Transverse colon (tissue), 4 donors: ENCODE measurements at regions not wholly inside any gene's neighbourhood (a gene's known extent, or its start where the extent isn't known, plus 50 kb on each side); places are given as distances from the start of the nearest gene placed in this dataset.

Experiments
- DNase-seq: peaks from one replicate; pipeline ENCODE4 v3.0.0-alpha.2; 2019
- H3K27ac ChIP-seq, 4 donors: fragments of 200-600 bp; sonication (generic); 2 replicates each; pipeline ENCODE4 v1.5.1; 2016 to 2018; ENCODE audit warnings: inconsistent platforms in 4 of 4
- H3K27me3 ChIP-seq: fragments of 200-600 bp; sonication (generic); 2 replicates; pipeline ENCODE4 v1.5.1; 2017; ENCODE audit warnings: inconsistent platforms
- H3K36me3 ChIP-seq, 4 donors: fragments of 200-600 bp; sonication (generic); 2 replicates each; pipeline ENCODE4 v1.5.1; 2017 to 2019; ENCODE audit warnings: inconsistent platforms in 4 of 4
- H3K4me1 ChIP-seq, 4 donors: fragments of 200-600 bp; sonication (generic); 2 replicates each; pipeline ENCODE4 v1.5.1; 2017 to 2020; ENCODE audit warnings: inconsistent platforms in 4 of 4
- H3K4me3 ChIP-seq, 4 donors: fragments of 200-600 bp; sonication (generic); 1 replicate in 1 of 4; 2 replicates in 3 of 4; pipeline versions ENCODE4 v1.5.1 to v1.6.1; 2017 to 2019; ENCODE audit warnings: inconsistent platforms in 4 of 4
- H3K9me3 ChIP-seq, 2 donors: fragments of 200-600 bp; sonication (generic); 2 replicates each; pipeline ENCODE4 v1.5.1; 2017 to 2019; ENCODE audit warnings: inconsistent platforms in 2 of 2
- EP300 ChIP-seq: sonication (generic); formaldehyde crosslinking; IDR thresholded peaks from one replicate; pipeline ENCODE4 v1.6.1; 2017; ENCODE audit warnings: antibody characterized with exemption, low read depth
- POLR2A ChIP-seq: fragments of 450-650 bp; IDR thresholded peaks from one replicate; pipeline ENCODE4 v1.6.1; 2016; ENCODE audit warnings: antibody characterized with exemption, mild to moderate bottlenecking, moderate library complexity
- POLR2AphosphoS5 ChIP-seq, 3 donors: sonication (generic); formaldehyde crosslinking; IDR thresholded peaks; one replicate each; pipeline ENCODE4 v1.6.1; 2016; ENCODE audit warnings: antibody characterized with exemption in 3 of 3
- WGBS, 2 donors: methylation state at CpG; one replicate each; pipeline ENCODE4 v1.1.5; 2018; ENCODE audit warnings: low coverage in 1 of 2; 5-methylcytosine and 5-hydroxymethylcytosine counted together
- in situ Hi-C, 4 donors: fragments of 200-750 bp; cut with MboI; loops; one replicate each; pipeline versions ENCODE4 v1.15.0 to v1.15.1; 2017; ENCODE audit warnings: low sequenced_read_pairs in 3 of 4, low pct_ligation_motif_present in 1 of 4, low pct_unique_long_range_greater_than_20kb in 1 of 4
- intact Hi-C: fragments of 100-400 bp; cut with DNase I; formaldehyde crosslinking; loops from one replicate; pipeline ENCODE4 v1.15.1; 2023; ENCODE audit warnings: low total_unique reads
- TF ChIP-seq, protein P1 (sequence below), 5 experiments: fragments of 200-600 bp in 3 of 5; fragments of 450-650 bp in 2 of 5; sonication (generic) in 3 of 5; IDR thresholded peaks; 1 replicate in 2 of 5; 2 replicates in 3 of 5; pipeline ENCODE4 v1.5.1; 2016 to 2017; ENCODE audit warnings: antibody characterized with exemption in 5 of 5, inconsistent platforms in 3 of 5, mild to moderate bottlenecking in 2 of 5, moderate library complexity in 1 of 5

- WGBS, 2 donors, result 73 to 89% methylated on average over 3 to 7 of the region's 7 CpGs
- Histone ChIP-seq H3K27me3 (no peaks in the 10 kb centered on the region), H3K27ac (no peak overlapping the region), H3K4me3 (no peak overlapping the region), H3K36me3 (no peaks in the 10 kb centered on the region), H3K4me1 (no peaks in the 10 kb centered on the region), H3K9me3 (no peaks in the 10 kb centered on the region)
- no peak for DNase-seq
- TF ChIP-seq EP300 (no peak), POLR2A (no peak), POLR2AphosphoS5 (IDR thresholded peaks at IDR 0.05) (no peak)
- TF ChIP-seq, protein P1, sequence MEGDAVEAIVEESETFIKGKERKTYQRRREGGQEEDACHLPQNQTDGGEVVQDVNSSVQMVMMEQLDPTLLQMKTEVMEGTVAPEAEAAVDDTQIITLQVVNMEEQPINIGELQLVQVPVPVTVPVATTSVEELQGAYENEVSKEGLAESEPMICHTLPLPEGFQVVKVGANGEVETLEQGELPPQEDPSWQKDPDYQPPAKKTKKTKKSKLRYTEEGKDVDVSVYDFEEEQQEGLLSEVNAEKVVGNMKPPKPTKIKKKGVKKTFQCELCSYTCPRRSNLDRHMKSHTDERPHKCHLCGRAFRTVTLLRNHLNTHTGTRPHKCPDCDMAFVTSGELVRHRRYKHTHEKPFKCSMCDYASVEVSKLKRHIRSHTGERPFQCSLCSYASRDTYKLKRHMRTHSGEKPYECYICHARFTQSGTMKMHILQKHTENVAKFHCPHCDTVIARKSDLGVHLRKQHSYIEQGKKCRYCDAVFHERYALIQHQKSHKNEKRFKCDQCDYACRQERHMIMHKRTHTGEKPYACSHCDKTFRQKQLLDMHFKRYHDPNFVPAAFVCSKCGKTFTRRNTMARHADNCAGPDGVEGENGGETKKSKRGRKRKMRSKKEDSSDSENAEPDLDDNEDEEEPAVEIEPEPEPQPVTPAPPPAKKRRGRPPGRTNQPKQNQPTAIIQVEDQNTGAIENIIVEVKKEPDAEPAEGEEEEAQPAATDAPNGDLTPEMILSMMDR (IDR thresholded peaks at IDR 0.05), result no peak
- in situ Hi-C loops (no loop called here), intact Hi-C loops (no loop called here)
Observed at GRCh38 chr2:128545829-128546228, 227.2 kb upstream of the HS6ST1 start.

DNA sequence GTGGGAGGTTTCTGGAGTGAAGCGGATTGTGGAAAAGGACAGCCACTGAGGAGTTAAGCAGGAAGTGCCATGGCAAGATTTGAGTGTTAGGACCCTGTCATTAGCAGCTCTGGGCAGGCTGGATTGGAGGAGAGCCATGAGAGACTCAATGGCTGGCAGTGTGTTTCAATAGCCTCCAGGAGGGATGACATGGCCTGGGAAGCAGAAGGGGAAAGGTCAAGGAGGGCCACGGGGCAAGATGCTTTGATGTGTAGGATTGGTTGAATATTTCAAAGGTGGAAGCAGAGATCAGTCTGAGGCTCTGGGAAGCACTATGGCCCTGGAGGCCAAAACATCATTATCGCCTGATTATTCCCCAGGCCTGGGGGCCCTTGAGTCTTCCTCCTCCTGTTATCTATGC is 229.0 kb upstream of the HS6ST1 start:
- WGBS, 2 donors, result 68 to 80% methylated on average over 2 to 3 of the region's 3 CpGs
- in situ Hi-C loops (no loop called here), intact Hi-C loops (no loop called here)
- Histone ChIP-seq H3K36me3 (no peaks in the 10 kb centered on the region), H3K9me3 (no peaks in the 10 kb centered on the region), H3K4me1 (no peaks in the 10 kb centered on the region), H3K27me3 (no peaks in the 10 kb centered on the region), H3K27ac (no peak overlapping the region), H3K4me3 (no peak overlapping the region)
- DNase-seq, result no peak
- TF ChIP-seq, protein P1 (IDR thresholded peaks at IDR 0.05), result no peak
- no peak for TF ChIP-seq EP300
- no peak for TF ChIP-seq POLR2A

DNA sequence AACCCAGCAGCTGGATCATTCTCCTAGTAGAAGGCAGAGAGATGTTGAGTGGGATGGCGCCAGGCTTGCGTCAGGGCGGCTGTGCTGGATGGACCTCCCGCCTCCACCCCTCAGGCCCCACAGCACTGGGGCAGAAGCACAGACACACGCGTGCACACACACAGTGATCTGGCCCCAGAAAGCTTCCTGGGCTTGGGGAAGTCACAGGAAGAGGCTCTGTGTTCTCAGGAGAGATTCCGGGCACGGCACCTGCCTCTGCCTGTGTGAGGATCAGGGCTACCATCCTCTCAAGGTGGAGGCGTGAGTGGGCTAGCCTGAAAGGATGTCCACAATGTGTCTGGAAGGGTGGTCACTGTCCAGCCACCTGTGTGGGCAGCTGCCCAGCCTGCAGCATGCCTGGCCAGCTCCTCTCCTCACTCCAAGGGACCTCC is 229.8 kb upstream of the HS6ST1 start:
- intact Hi-C loops, result no loop called here
- no peaks in the 10 kb centered on the region for H3K27me3 ChIP-seq
- in situ Hi-C loops, result no loop called here

DNA sequence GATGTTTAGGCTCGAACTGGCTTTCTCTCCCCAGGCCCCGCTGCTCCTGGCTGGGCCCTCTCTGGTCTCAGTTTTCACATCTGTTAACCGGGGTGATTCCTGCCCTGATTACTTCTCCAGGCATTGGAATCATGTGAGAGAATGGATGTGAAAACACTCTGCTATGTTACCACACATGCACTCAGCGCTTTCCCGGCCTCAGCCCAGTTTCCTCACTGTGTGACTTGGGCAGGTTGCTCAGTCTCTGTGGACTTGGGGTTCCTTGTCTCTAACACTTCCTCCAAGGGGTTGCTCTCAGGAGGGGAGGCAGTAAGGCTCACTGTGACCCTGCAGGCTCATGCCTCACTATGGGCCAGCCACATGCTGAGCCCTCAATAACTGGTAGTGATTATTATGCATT is 230.4 kb upstream of the HS6ST1 start:
- in situ Hi-C loops, result no loop called here
- no peak overlapping the region for H3K27ac ChIP-seq
- TF ChIP-seq, protein P1 (IDR thresholded peaks at IDR 0.05), result no peak
- no peak for TF ChIP-seq EP300
- no peak for TF ChIP-seq POLR2AphosphoS5 (IDR thresholded peaks at IDR 0.05)
- no peak for TF ChIP-seq POLR2A
- no peaks in the 10 kb centered on the region for H3K4me1 ChIP-seq
- no peak for DNase-seq
- no peaks in the 10 kb centered on the region for H3K27me3 ChIP-seq
- H3K36me3 ChIP-seq, result no peaks in the 10 kb centered on the region
- intact Hi-C loops, result no loop called here
- H3K4me3 ChIP-seq, result no peak overlapping the region
- 87 to 94% methylated on average over 3 to 5 of the region's 5 CpGs for WGBS, 2 donors
- H3K9me3 ChIP-seq, result no peaks in the 10 kb centered on the region

More for the DNA sequence above, 229.8 kb upstream of the HS6ST1 start:
- Histone ChIP-seq H3K4me1 (no peaks in the 10 kb centered on the region), H3K27ac (no peak overlapping the region), H3K9me3 (no peaks in the 10 kb centered on the region), H3K36me3 (no peaks in the 10 kb centered on the region), H3K4me3 (no peak overlapping the region)
- WGBS, 2 donors, result 91% methylated on average over 9 of the region's 9 CpGs; no CpG with 5 or more reads in 1 of the 2 donors
- DNase-seq, result no peak
- no peak for TF ChIP-seq POLR2AphosphoS5 (IDR thresholded peaks at IDR 0.05)
- no peak for TF ChIP-seq EP300
- TF ChIP-seq POLR2A, result no peak

- no peaks in the 10 kb centered on the region for H3K36me3 ChIP-seq
- intact Hi-C loops (no loop called here), in situ Hi-C loops (no loop called here)
- no peaks in the 10 kb centered on the region for H3K4me1 ChIP-seq
- H3K27ac ChIP-seq, result no peak overlapping the region
- DNase-seq, result no peak
- H3K4me3 ChIP-seq, result no peak overlapping the region
- TF ChIP-seq EP300, result no peak
- no peak for TF ChIP-seq POLR2AphosphoS5 (IDR thresholded peaks at IDR 0.05)
- no peak for TF ChIP-seq POLR2A
- TF ChIP-seq, protein P1 (IDR thresholded peaks at IDR 0.05), result no peak
- H3K27me3 ChIP-seq, result no peaks in the 10 kb centered on the region
- H3K9me3 ChIP-seq, result no peaks in the 10 kb centered on the region
- WGBS, 2 donors, result 70 to 83% methylated on average over 1 to 11 of the region's 11 CpGs
Observed at GRCh38 chr2:128549646-128550260, 231.1 kb upstream of the HS6ST1 start.
